ENCODE measurements at regions not wholly inside any gene's neighbourhood (a gene's known extent, or its start where the extent isn't known, plus 50 kb on each side); places are given as distances from the start of the nearest gene placed in this dataset.

DNA sequence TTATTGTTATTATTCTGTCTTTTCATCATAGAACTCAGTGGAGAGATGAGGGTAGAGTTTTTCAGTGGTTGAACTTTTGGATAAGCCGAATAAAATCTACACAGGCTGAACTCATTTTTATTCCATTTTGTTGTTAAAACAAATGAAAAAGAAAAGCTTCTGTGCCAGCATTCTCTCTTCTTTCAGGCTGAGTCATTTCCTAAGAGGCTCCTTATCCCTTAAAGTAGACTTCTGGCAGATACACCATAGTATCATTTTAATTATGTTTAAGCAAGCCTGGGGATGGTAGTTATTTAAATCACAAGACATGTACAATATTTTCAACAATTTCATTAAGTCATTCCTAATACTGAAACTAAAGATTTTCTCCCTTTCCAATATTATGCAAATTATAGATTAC lies 1364.0 kb upstream of the NRXN1 start:
- H3K4me3 ChIP-seq (ENCODE audit: low read depth, low read length): no peak overlapping the region
- TF ChIP-seq CTCF (IDR thresholded peaks at IDR 0.05; ENCODE audit: low read depth, low read length): no peak

GRCh38 chr2:52391621-52392020 lies 1359.7 kb upstream of the NRXN1 start:
- no peak for TF ChIP-seq CTCF (IDR thresholded peaks at IDR 0.05; ENCODE audit: low read depth, low read length)

DNA sequence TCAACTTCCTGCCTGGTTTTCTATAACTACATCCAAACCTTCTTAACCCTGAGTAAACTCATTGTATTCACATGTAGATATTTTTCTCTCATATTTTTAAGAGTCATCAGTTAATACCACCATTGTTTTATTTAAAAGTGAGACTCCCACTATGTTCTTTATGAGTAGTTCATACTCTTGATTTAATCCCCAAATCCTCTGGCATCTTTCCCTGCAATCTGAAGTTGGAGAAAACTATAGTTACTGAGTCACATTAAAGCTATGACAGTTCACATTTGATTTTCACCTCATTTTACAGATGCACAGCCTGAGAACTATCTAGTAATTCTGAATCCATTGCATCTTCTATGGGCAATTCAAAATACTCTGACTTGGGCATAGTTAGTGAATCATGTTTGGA lies 1358.7 kb upstream of the NRXN1 start:
- TF ChIP-seq CTCF (IDR thresholded peaks at IDR 0.05; ENCODE audit: low read depth, low read length): no peak
- no peak overlapping the region for H3K4me3 ChIP-seq (ENCODE audit: low read depth, low read length)

More at GRCh38 chr2:52391621-52392020, 1359.7 kb upstream of the NRXN1 start:
- H3K4me3 ChIP-seq (ENCODE audit: low read depth, low read length): no peak overlapping the region

DNA sequence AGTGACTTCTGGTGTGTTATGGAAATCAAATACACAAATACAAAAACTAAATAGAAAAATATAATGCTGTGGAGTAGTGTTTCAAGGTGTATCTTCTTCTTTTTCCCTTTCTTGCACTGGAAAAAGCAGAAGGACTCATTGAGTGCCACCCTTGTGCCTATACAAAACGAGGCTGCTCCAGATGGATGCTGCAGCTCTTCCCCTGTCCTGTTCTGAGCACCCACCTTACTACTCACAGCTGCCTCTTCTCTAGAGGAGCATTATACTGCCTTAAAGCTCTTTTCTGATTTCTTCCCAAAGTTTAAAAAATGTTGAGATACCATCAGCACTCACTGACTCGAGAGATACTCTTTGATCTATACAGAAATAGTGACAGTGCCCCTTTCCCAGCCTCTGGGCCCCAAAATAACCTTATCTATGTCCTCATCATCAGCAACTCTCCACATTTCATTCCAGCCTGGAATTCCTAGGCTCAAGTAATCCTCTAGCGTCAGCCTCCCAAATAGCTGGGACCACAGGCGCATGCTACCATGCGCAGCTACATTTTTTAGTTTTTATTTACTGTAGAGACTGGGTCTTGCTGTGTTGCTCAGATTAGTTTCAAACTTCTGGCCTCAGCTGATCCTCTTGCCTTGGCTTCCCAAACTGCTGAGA lies 1356.1 kb upstream of the NRXN1 start:
- no peak for TF ChIP-seq CTCF (IDR thresholded peaks at IDR 0.05; ENCODE audit: low read depth, low read length)
- no peak overlapping the region for H3K4me3 ChIP-seq (ENCODE audit: low read depth, low read length)

- H3K4me3 ChIP-seq (ENCODE audit: low read depth, low read length): no peak overlapping the region
- no peak for TF ChIP-seq CTCF (IDR thresholded peaks at IDR 0.05; ENCODE audit: low read depth, low read length)
Measured at GRCh38 chr2:52386433-52387030, 1354.6 kb upstream of the NRXN1 start.

DNA sequence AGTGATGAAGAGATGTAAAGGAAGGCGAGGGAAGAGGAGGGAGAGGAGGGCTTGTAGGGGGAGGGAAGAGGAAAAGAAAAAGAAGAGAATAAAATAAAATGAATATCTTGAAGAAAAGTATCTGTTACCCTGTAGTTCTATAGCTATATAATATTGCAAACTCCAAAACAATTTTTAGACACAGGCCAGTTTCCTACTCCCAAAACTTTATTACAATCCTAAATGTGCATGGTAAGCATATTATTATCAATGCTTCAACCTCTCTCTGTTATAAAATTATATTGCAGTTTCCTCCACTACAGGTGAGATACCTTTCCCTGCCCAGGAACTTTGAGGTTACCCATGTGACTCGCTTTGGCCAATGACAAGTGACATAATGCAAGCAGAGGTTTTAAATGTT lies 1351.6 kb upstream of the NRXN1 start:
- H3K4me3 ChIP-seq (ENCODE audit: low read depth, low read length): no peak overlapping the region
- no peak for TF ChIP-seq CTCF (IDR thresholded peaks at IDR 0.05; ENCODE audit: low read depth, low read length)

- H3K4me3 ChIP-seq (ENCODE audit: low read depth, low read length): no peak overlapping the region
- TF ChIP-seq CTCF (IDR thresholded peaks at IDR 0.05; ENCODE audit: low read depth, low read length): no peak
Measured at GRCh38 chr2:52369178-52369577, 1337.2 kb upstream of the NRXN1 start.
